ENCODE measurements at regions not wholly inside any gene's neighbourhood (a gene's known extent, or its start where the extent isn't known, plus 50 kb on each side); places are given as distances from the start of the nearest gene placed in this dataset.

- no peak overlapping the region for H3K9ac ChIP-seq (ENCODE audit: extremely low read depth, low read length, poor library complexity, severe bottlenecking)
- H3K4me1 Mint-ChIP-seq = no peaks in the 10 kb centered on the region
- no peak overlapping the region for H3K4me3 ChIP-seq (ENCODE audit: low read length)
- no peak for TF ChIP-seq CTCF (conservative IDR thresholded peaks at IDR 0.05)
- H3K4me1 ChIP-seq (ENCODE audit: control insufficient read depth, insufficient read depth, low read length) = no peaks in the 10 kb centered on the region
- no peak for DNase-seq
- no peak overlapping the region for H3K27ac Mint-ChIP-seq
- WGBS, 2 experiments (ENCODE audit: insufficient coverage in 1 of 2, insufficient read length in 1 of 2) = 95 to 100% methylated on average over 1 to 2 of the region's 2 CpGs
- H3K27me3 Mint-ChIP-seq (ENCODE audit: insufficient read depth) = peaks cover 31% of the 10 kb centered on the region
- no peaks in the 10 kb centered on the region for H3K36me3 ChIP-seq (ENCODE audit: control insufficient read depth, insufficient read depth, low read length)
- H3K9me3 ChIP-seq (ENCODE audit: control insufficient read depth, low read length) = no peaks in the 10 kb centered on the region
- peaks cover 10% of the 10 kb centered on the region for H3K27me3 ChIP-seq (ENCODE audit: control insufficient read depth, insufficient read depth, low read length, poor library complexity, severe bottlenecking)
- H3K27ac ChIP-seq (ENCODE audit: low read depth, low read length) = no peak overlapping the region
- no peaks in the 10 kb centered on the region for H3K36me3 Mint-ChIP-seq (ENCODE audit: low read depth)
- no peak overlapping the region for H3K4me3 Mint-ChIP-seq
- H3K9me3 Mint-ChIP-seq = no peaks in the 10 kb centered on the region
These were observed 364.6 kb downstream of the DMRT2 start for GRCh38 chr9:1414711-1415131.

- Histone ChIP-seq H3K9me3 (ENCODE audit: control insufficient read depth, low read length) (no peaks in the 10 kb centered on the region), H3K9ac (ENCODE audit: extremely low read depth, low read length, poor library complexity, severe bottlenecking) (no peak overlapping the region), H3K36me3 (ENCODE audit: control insufficient read depth, insufficient read depth, low read length) (no peaks in the 10 kb centered on the region), H3K4me3 (ENCODE audit: low read length) (no peak overlapping the region), H3K27ac (ENCODE audit: low read depth, low read length) (no peak overlapping the region), H3K4me1 (ENCODE audit: control insufficient read depth, insufficient read depth, low read length) (no peaks in the 10 kb centered on the region), H3K27me3 (ENCODE audit: control insufficient read depth, insufficient read depth, low read length, poor library complexity, severe bottlenecking) (peaks cover 10% of the 10 kb centered on the region)
- H3K36me3 Mint-ChIP-seq (ENCODE audit: low read depth) = no peaks in the 10 kb centered on the region
- H3K9me3 Mint-ChIP-seq = no peaks in the 10 kb centered on the region
- DNase-seq = no peak
- no peak for TF ChIP-seq CTCF (conservative IDR thresholded peaks at IDR 0.05)
- no peaks in the 10 kb centered on the region for H3K4me1 Mint-ChIP-seq
- H3K27me3 Mint-ChIP-seq (ENCODE audit: insufficient read depth) = peaks cover 31% of the 10 kb centered on the region
- no peak overlapping the region for H3K4me3 Mint-ChIP-seq
- 82 to 97% methylated on average over 2 of the region's 2 CpGs for WGBS, 2 experiments (ENCODE audit: insufficient coverage in 1 of 2, insufficient read length in 1 of 2)
- H3K27ac Mint-ChIP-seq = no peak overlapping the region
These were observed 365.0 kb downstream of the DMRT2 start for GRCh38 chr9:1415146-1415545.

- H3K4me1 Mint-ChIP-seq = no peaks in the 10 kb centered on the region
- DNase-seq = no peak
- no peaks in the 10 kb centered on the region for H3K4me1 ChIP-seq (ENCODE audit: control insufficient read depth, insufficient read depth, low read length)
- no peak overlapping the region for H3K9ac ChIP-seq (ENCODE audit: extremely low read depth, low read length, poor library complexity, severe bottlenecking)
- WGBS, 2 experiments (ENCODE audit: insufficient coverage in 1 of 2, insufficient read length in 1 of 2) = 90% methylated on average over 3 of the region's 4 CpGs; no CpG with 5 or more reads in 1 of the 2 experiments
- no peak overlapping the region for H3K27ac Mint-ChIP-seq
- H3K9me3 Mint-ChIP-seq = no peaks in the 10 kb centered on the region
- H3K9me3 ChIP-seq (ENCODE audit: control insufficient read depth, low read length) = no peaks in the 10 kb centered on the region
- no peak for TF ChIP-seq CTCF (conservative IDR thresholded peaks at IDR 0.05)
- no peaks in the 10 kb centered on the region for H3K36me3 ChIP-seq (ENCODE audit: control insufficient read depth, insufficient read depth, low read length)
- H3K27me3 ChIP-seq (ENCODE audit: control insufficient read depth, insufficient read depth, low read length, poor library complexity, severe bottlenecking) = peaks cover 10% of the 10 kb centered on the region
- no peaks in the 10 kb centered on the region for H3K36me3 Mint-ChIP-seq (ENCODE audit: low read depth)
- H3K27me3 Mint-ChIP-seq (ENCODE audit: insufficient read depth) = peaks cover 28% of the 10 kb centered on the region
- H3K4me3 Mint-ChIP-seq = no peak overlapping the region
- H3K27ac ChIP-seq (ENCODE audit: low read depth, low read length) = no peak overlapping the region
- H3K4me3 ChIP-seq (ENCODE audit: low read length) = no peak overlapping the region
These were observed 366.1 kb downstream of the DMRT2 start for GRCh38 chr9:1416261-1416660.

Measured in endodermal cell (in vitro differentiated cells).